OCI-LY1 (cell line): ENCODE measurements at regions not wholly inside any gene's neighbourhood (a gene's known extent, or its start where the extent isn't known, plus 50 kb on each side); places are given as distances from the start of the nearest gene placed in this dataset.

ENCODE experiments used
- EZH2 ChIP-seq: fragments of 200-600 bp; sonication (generic), shearing (Covaris generic); IDR thresholded peaks from 2 replicates; pipeline ENCODE4 v1.8.0; 2017; ENCODE audit warnings: borderline replicate concordance, mixed run types, mild to moderate bottlenecking, antibody characterized with exemption, low read length, moderate library complexity, mixed read lengths
- TF ChIP-seq, protein P1 (sequence below): fragments of 200-600 bp; sonication (generic), shearing (Covaris generic); IDR thresholded peaks from 2 replicates; pipeline ENCODE4 v1.5.1; 2017; ENCODE audit warnings: mild to moderate bottlenecking, antibody characterized with exemption, low read length, moderate library complexity, mixed read lengths

DNA sequence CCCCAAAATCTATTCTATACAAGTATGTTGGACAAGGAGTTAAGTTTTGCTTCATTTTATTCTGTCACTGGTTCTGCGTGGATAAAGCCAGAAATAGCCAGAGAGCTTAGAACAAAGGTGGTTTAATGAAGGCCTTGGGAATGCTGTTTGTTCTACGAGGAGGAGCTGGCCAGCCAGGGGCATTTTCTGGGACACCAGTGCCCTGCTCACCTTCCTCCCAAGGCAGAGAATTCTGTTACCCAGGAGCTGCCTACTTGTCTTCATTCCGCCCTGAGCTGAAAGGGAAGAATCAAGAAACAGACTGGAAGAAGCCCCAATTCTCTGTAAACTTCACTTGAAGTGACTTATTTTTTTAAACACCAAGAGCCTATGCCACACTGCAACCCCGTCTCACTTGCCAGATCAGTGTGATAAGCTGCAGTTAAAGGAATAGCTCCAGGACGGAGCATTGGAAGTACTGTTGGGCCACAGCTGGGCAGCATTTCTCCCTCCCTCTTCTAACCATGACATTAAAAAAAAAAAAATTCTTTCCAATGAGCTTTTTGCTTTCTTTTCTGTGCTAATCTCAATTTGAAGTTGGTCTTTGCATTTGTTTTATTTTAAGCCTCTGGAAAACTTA is 149.8 kb upstream of the DYNLRB2 start:
- TF ChIP-seq, protein P1, sequence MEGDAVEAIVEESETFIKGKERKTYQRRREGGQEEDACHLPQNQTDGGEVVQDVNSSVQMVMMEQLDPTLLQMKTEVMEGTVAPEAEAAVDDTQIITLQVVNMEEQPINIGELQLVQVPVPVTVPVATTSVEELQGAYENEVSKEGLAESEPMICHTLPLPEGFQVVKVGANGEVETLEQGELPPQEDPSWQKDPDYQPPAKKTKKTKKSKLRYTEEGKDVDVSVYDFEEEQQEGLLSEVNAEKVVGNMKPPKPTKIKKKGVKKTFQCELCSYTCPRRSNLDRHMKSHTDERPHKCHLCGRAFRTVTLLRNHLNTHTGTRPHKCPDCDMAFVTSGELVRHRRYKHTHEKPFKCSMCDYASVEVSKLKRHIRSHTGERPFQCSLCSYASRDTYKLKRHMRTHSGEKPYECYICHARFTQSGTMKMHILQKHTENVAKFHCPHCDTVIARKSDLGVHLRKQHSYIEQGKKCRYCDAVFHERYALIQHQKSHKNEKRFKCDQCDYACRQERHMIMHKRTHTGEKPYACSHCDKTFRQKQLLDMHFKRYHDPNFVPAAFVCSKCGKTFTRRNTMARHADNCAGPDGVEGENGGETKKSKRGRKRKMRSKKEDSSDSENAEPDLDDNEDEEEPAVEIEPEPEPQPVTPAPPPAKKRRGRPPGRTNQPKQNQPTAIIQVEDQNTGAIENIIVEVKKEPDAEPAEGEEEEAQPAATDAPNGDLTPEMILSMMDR = no peak
- no peak for TF ChIP-seq EZH2
